OCI-LY1 (cell line): ENCODE measurements at regions not wholly inside any gene's neighbourhood (a gene's known extent, or its start where the extent isn't known, plus 50 kb on each side); places are given as distances from the start of the nearest gene placed in this dataset.

Experiments used
- CTCF ChIP-seq: fragments of 200-600 bp; sonication (generic), shearing (Covaris generic); IDR thresholded peaks from 2 replicates; pipeline ENCODE4 v1.5.1; 2017; ENCODE audit warnings: mild to moderate bottlenecking, antibody characterized with exemption, low read length, moderate library complexity, mixed read lengths
- EZH2 ChIP-seq: fragments of 200-600 bp; sonication (generic), shearing (Covaris generic); IDR thresholded peaks from 2 replicates; pipeline ENCODE4 v1.8.0; 2017; ENCODE audit warnings: borderline replicate concordance, mixed run types, mild to moderate bottlenecking, antibody characterized with exemption, low read length, moderate library complexity, mixed read lengths

- TF ChIP-seq CTCF: no peak
- no peak for TF ChIP-seq EZH2
Measured at GRCh38 chr1:191398551-191398950, 759.7 kb upstream of the RGS18 start.
